Adrenal gland (tissue), 9 donors: ENCODE measurements at regions not wholly inside any gene's neighbourhood (a gene's known extent, or its start where the extent isn't known, plus 50 kb on each side); places are given as distances from the start of the nearest gene placed in this dataset.
"Not testable (repeated sequence)": the region's sequence is repeated elsewhere in the genome, so short reads cannot be mapped to it uniquely, and the experiment has no call there.

ENCODE experiments used
- DNase-seq, 7 donors: peaks; one replicate each; pipeline ENCODE4 v3.0.0-alpha.2; 2019 to 2020
- H3K27ac ChIP-seq, 5 donors: fragments of 200-600 bp; sonication (generic) in 4 of 5; 1 replicate in 3 of 5; 2 replicates in 2 of 5; pipeline versions ENCODE4 v1.5.1 to v1.8.0; 2016 to 2020; ENCODE audit warnings: mild to moderate bottlenecking in 1 of 5
- H3K27me3 ChIP-seq: fragments of 200-600 bp; 2 replicates; pipeline ENCODE4 v1.8.0; 2021
- H3K36me3 ChIP-seq, 2 donors: fragments of 200-600 bp; replicated peaks in 1 of 2; 1 replicate in 1 of 2; 2 replicates in 1 of 2; pipeline versions ENCODE4 v1.5.1 to v1.8.0; 2018 to 2022
- H3K4me1 ChIP-seq, 2 donors: fragments of 200-600 bp; replicated peaks in 1 of 2; 1 replicate in 1 of 2; 2 replicates in 1 of 2; pipeline versions ENCODE4 v1.5.1 to v1.8.0; 2018 to 2021
- H3K4me3 ChIP-seq, 4 donors: fragments of 200-600 bp; sonication (generic) in 3 of 4; one replicate each; pipeline ENCODE4 v1.5.1; 2016 to 2018
- H3K9me3 ChIP-seq, 3 donors: fragments of 200-600 bp; sonication (generic) in 1 of 3; replicated peaks in 1 of 3; 1 replicate in 2 of 3; 2 replicates in 1 of 3; pipeline versions ENCODE4 v1.5.1 to v1.8.0; 2016 to 2021
- CTCF ChIP-seq, 6 experiments: fragments of 450-650 bp in 4 of 6; fragments of 200-600 bp in 2 of 6; sonication (generic) in 1 of 6; IDR thresholded peaks; 1 replicate in 5 of 6; 2 replicates in 1 of 6; pipeline versions ENCODE4 v1.5.1 to v1.8.0; 2016 to 2021; ENCODE audit warnings: antibody characterized with exemption in 6 of 6, mild to moderate bottlenecking in 2 of 6, moderate library complexity in 1 of 6
- POLR2A ChIP-seq, 2 donors: fragments of 450-650 bp; IDR thresholded peaks; one replicate each; pipeline ENCODE4 v1.6.1; 2017; ENCODE audit warnings: antibody characterized with exemption in 2 of 2, mild to moderate bottlenecking in 2 of 2, moderate library complexity in 1 of 2
- WGBS, 4 donors: extraction: QIAGEN DNeasy Blood & Tissue Kit in 2 of 4; methylation state at CpG; one replicate each; pipeline versions ENCODE4 v1.1.5 to v1.1.7; 2013 to 2017; 5-methylcytosine and 5-hydroxymethylcytosine counted together
- intact Hi-C, 2 donors: fragments of 100-400 bp; cut with DNase I; formaldehyde crosslinking; loops; one replicate each; pipeline versions ENCODE4 v1.14.1 to v1.15.0; 2022 to 2023
- donor health status: healthy with polysubstance abuse.
- donor health status: Bipolar disorder and iron deficiency.
- donor health status: DM: yes; HTN: yes; CAD: no.
- donor health status: DM: no; HTN: no; CAD: no.
- donor health status: DM: no; HTN: no; CAD: no.

- TF ChIP-seq POLR2A (IDR thresholded peaks at IDR 0.05) (no peak), CTCF (IDR thresholded peaks at IDR 0.05) (no peak)
- DNase-seq = no peak
- Histone ChIP-seq H3K36me3 (no peaks in the 10 kb centered on the region), H3K4me1 (peaks cover 0 to 38% of the 10 kb centered on the region in 2 donors), H3K4me3 (no peak overlapping the region), H3K27me3 (no peaks in the 10 kb centered on the region), H3K9me3 (no peaks in the 10 kb centered on the region), H3K27ac (no peak overlapping the region)
- 61 to 74% (median 68%) methylated on average over 5 of the region's 5 CpGs for WGBS, 4 donors
- intact Hi-C loops = no loop called here
Observed at GRCh38 chr3:30477149-30477921, 129.1 kb upstream of the TGFBR2 start.

- H3K27ac ChIP-seq = peak overlapping the region in 2 of 5 donors; percentile 43 to 68
- intact Hi-C loops, H3K9me3 ChIP-seq, H3K4me3 ChIP-seq, H3K27me3 ChIP-seq, H3K36me3 ChIP-seq: not testable (repeated sequence)
- H3K4me1 ChIP-seq = peaks cover 0 to 25% of the 10 kb centered on the region in 2 donors
- DNase-seq = peak in 1 of 7 donors; percentile 20
- WGBS, 4 donors = 29 to 50% (median 44%) methylated on average over 2 of the region's 2 CpGs
Observed at GRCh38 chr3:30479737-30480136, 126.7 kb upstream of the TGFBR2 start.

- peak overlapping the region in 2 of 5 donors; percentile 14 to 59 for H3K27ac ChIP-seq
- H3K4me1 ChIP-seq = peaks cover 0 to 25% of the 10 kb centered on the region in 2 donors
- intact Hi-C loops, DNase-seq, H3K27me3 ChIP-seq, H3K9me3 ChIP-seq, H3K4me3 ChIP-seq, H3K36me3 ChIP-seq: not testable (repeated sequence)
- WGBS, 4 donors = 82 to 91% (median 89%) methylated on average over 1 of the region's 1 CpG
Observed at GRCh38 chr3:30480156-30480555, 126.2 kb upstream of the TGFBR2 start.

- Histone ChIP-seq H3K36me3 (no peaks in the 10 kb centered on the region), H3K27ac (peak overlapping the region in 2 of 5 donors; percentile 14 to 59), H3K4me3 (no peak overlapping the region), H3K27me3 (no peaks in the 10 kb centered on the region), H3K9me3 (no peaks in the 10 kb centered on the region), H3K4me1 (peaks cover 0 to 25% of the 10 kb centered on the region in 2 donors)
- TF ChIP-seq CTCF (IDR thresholded peaks at IDR 0.05) (no peak), POLR2A (IDR thresholded peaks at IDR 0.05) (no peak)
- no peak for DNase-seq
- intact Hi-C loops = no loop called here
Observed at GRCh38 chr3:30480587-30480986, 125.8 kb upstream of the TGFBR2 start.

- Histone ChIP-seq H3K9me3 (no peaks in the 10 kb centered on the region), H3K36me3 (no peaks in the 10 kb centered on the region), H3K4me1 (peaks cover 0 to 25% of the 10 kb centered on the region in 2 donors), H3K4me3 (no peak overlapping the region), H3K27me3 (no peaks in the 10 kb centered on the region), H3K27ac (no peak overlapping the region)
- intact Hi-C loops = no loop called here
- TF ChIP-seq CTCF (IDR thresholded peaks at IDR 0.05) = no peak
- no peak for TF ChIP-seq POLR2A (IDR thresholded peaks at IDR 0.05)
- DNase-seq = no peak
- WGBS, 4 donors = 56 to 75% (median 72%) methylated on average over 1 of the region's 1 CpG
Observed at GRCh38 chr3:30481241-30481640, 125.2 kb upstream of the TGFBR2 start.

- H3K9me3 ChIP-seq, H3K27me3 ChIP-seq, DNase-seq, H3K4me3 ChIP-seq, H3K27ac ChIP-seq, H3K36me3 ChIP-seq, intact Hi-C loops: not testable (repeated sequence)
- peaks cover 0 to 14% of the 10 kb centered on the region in 2 donors for H3K4me1 ChIP-seq
- WGBS, 4 donors = 92 to 99% (median 95%) methylated on average over 3 of the region's 3 CpGs
Observed at GRCh38 chr3:30484229-30484628, 122.2 kb upstream of the TGFBR2 start.
